Activated CD8-positive, alpha-beta T cell treated with anti-CD3 and anti-CD28 coated beads for 36 hours (primary cell): ENCODE measurements at regions not wholly inside any gene's neighbourhood (a gene's known extent, or its start where the extent isn't known, plus 50 kb on each side); places are given as distances from the start of the nearest gene placed in this dataset.

ENCODE experiments used
- ATAC-seq: fragments of 200-7000 bp; cut with Tn5 transposase; one replicate; pipeline ENCODE4 v1.10.0; 2021; ENCODE audit warnings: mild to moderate bottlenecking, moderate library complexity
- CTCF ChIA-PET: fragments of 350-600 bp; sonication (Branson Sonifier 250); formaldehyde crosslinking; loops from one replicate; lab custom pipeline; 2021; ENCODE audit warnings: antibody characterized with exemption; lab: Charles Lee
- POLR2A ChIA-PET: fragments of 350-600 bp; sonication (Branson Sonifier 250); formaldehyde crosslinking; loops from one replicate; lab custom pipeline; 2021; ENCODE audit warnings: antibody characterized with exemption; lab: Charles Lee
- DNase-seq: peaks from one replicate; pipeline ENCODE4 v3.0.0-alpha.2; 2020
- H3K27ac Mint-ChIP-seq: one replicate; pipeline ENCODE4 v1.8.0; 2021; ENCODE audit warnings: mild to moderate bottlenecking, mixed read lengths
- H3K27me3 Mint-ChIP-seq: one replicate; pipeline ENCODE4 v1.8.0; 2021; ENCODE audit warnings: mixed read lengths
- H3K36me3 Mint-ChIP-seq: one replicate; pipeline ENCODE4 v1.8.0; 2021; ENCODE audit warnings: low read depth, mixed read lengths
- H3K4me1 Mint-ChIP-seq: one replicate; pipeline ENCODE4 v1.8.0; 2021; ENCODE audit warnings: low read depth, mixed read lengths
- H3K4me3 Mint-ChIP-seq: one replicate; pipeline ENCODE4 v1.8.0; 2021; ENCODE audit warnings: mild to moderate bottlenecking, moderate library complexity, mixed read lengths
- H3K9me3 Mint-ChIP-seq: one replicate; pipeline ENCODE4 v1.8.0; 2021; ENCODE audit warnings: mixed read lengths
- CTCF ChIP-seq: fragments of 200-600 bp; IDR thresholded peaks from one replicate; pipeline ENCODE4 v1.8.0; 2022; ENCODE audit warnings: antibody characterized with exemption, mild to moderate bottlenecking
- intact Hi-C: fragments of 100-400 bp; cut with micrococcal nuclease; formaldehyde crosslinking; loops from one replicate; pipeline ENCODE4 v1.10.0; 2022

GRCh38 chr6:15870333-15871043 is 207.7 kb upstream of the DTNBP1 start:
- CTCF ChIA-PET: no interaction called here
- Mint-ChIP-seq H3K4me1 (no peaks in the 10 kb centered on the region), H3K9me3 (no peaks in the 10 kb centered on the region), H3K27me3 (peaks cover 11% of the 10 kb centered on the region), H3K27ac (no peak overlapping the region), H3K36me3 (no peaks in the 10 kb centered on the region), H3K4me3 (no peak overlapping the region)
- DNase-seq (no peak), ATAC-seq (no peak)
- no peak for TF ChIP-seq CTCF
- POLR2A ChIA-PET: no interaction called here
- intact Hi-C loops: no loop called here

- Mint-ChIP-seq H3K27ac (no peak overlapping the region), H3K36me3 (no peaks in the 10 kb centered on the region), H3K9me3 (no peaks in the 10 kb centered on the region), H3K4me3 (no peak overlapping the region), H3K27me3 (peaks cover 4% of the 10 kb centered on the region), H3K4me1 (no peaks in the 10 kb centered on the region)
- ChIA-PET POLR2A (no interaction called here), CTCF (interaction anchor here (1.6 kb wide), 1 partner anchor 173 kb away, joined by 5 read pairs; no protein-coding TSS in a partner anchor)
- intact Hi-C loops: no loop called here
- no peak for ATAC-seq
- DNase-seq: no peak
- TF ChIP-seq CTCF: no peak
Measured at GRCh38 chr6:15864708-15865062, 201.9 kb upstream of the DTNBP1 start.

- no peak for TF ChIP-seq CTCF
- ChIA-PET POLR2A (no interaction called here), CTCF (no interaction called here)
- H3K36me3 Mint-ChIP-seq: no peaks in the 10 kb centered on the region
- intact Hi-C loops: no loop called here
- DNase-seq (no peak), ATAC-seq (no peak)
- no peaks in the 10 kb centered on the region for H3K4me1 Mint-ChIP-seq
- no peak overlapping the region for H3K27ac Mint-ChIP-seq
- H3K27me3 Mint-ChIP-seq: peaks cover 4% of the 10 kb centered on the region
- H3K4me3 Mint-ChIP-seq: no peak overlapping the region
- no peaks in the 10 kb centered on the region for H3K9me3 Mint-ChIP-seq
Measured at GRCh38 chr6:15864038-15864707, 201.3 kb upstream of the DTNBP1 start.

GRCh38 chr6:15862810-15863209 is 200.0 kb upstream of the DTNBP1 start:
- TF ChIP-seq CTCF: no peak
- Mint-ChIP-seq H3K4me3 (no peak overlapping the region), H3K4me1 (no peaks in the 10 kb centered on the region), H3K27me3 (peaks cover 4% of the 10 kb centered on the region), H3K27ac (no peak overlapping the region), H3K9me3 (no peaks in the 10 kb centered on the region), H3K36me3 (no peaks in the 10 kb centered on the region)
- DNase-seq (no peak), ATAC-seq (no peak)
- ChIA-PET CTCF (interaction anchor here (1.2 kb wide), 1 partner anchor 15 kb away, joined by 4 read pairs; no protein-coding TSS in a partner anchor), POLR2A (no interaction called here)
- intact Hi-C loops: no loop called here

- intact Hi-C loops: no loop called here
- Mint-ChIP-seq H3K4me1 (no peaks in the 10 kb centered on the region), H3K27me3 (peaks cover 4% of the 10 kb centered on the region), H3K4me3 (no peak overlapping the region), H3K27ac (no peak overlapping the region), H3K36me3 (no peaks in the 10 kb centered on the region), H3K9me3 (no peaks in the 10 kb centered on the region)
- no peak for TF ChIP-seq CTCF
- ChIA-PET CTCF (no interaction called here), POLR2A (no interaction called here)
- DNase-seq (no peak), ATAC-seq (no peak)
Measured at GRCh38 chr6:15861486-15861885, 198.7 kb upstream of the DTNBP1 start.
